ENCODE measurements at regions not wholly inside any gene's neighbourhood (a gene's known extent, or its start where the extent isn't known, plus 50 kb on each side); places are given as distances from the start of the nearest gene placed in this dataset.

DNA sequence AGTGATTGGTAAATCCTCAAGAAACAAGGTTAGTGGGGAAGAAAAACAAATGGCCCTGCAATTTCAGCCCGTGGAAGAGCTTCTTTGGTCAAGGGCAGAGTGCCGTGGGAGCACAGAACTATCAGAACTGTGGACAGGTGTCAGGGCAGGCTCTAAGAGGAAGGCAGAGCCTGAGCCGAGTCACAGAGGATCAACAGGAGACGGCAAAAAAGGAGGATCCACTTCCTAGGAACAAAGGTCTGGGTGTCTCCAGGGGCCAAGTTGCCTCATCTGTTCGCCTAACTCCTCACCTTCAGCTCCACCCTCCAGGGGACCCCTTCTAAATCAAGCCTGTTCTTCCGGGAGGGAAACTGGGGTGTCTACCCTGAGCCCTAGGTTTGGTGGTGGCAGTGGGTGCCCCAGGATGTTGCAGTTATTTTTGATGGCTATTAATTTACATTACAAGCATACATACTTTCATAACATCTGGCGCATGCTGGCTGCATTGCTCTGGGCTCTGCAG lies 88.0 kb downstream of the FEM1C start:
- H3K4me3 ChIP-seq (ENCODE audit: low read depth, low read length) = no peak overlapping the region
- no peaks in the 10 kb centered on the region for H3K27me3 ChIP-seq (ENCODE audit: insufficient read depth, low read depth, severe bottlenecking)
- no peaks in the 10 kb centered on the region for H3K36me3 ChIP-seq
- DNase-seq = no peak
- H3K9me3 ChIP-seq (ENCODE audit: severe bottlenecking) = no peaks in the 10 kb centered on the region
- TF ChIP-seq, protein P1, sequence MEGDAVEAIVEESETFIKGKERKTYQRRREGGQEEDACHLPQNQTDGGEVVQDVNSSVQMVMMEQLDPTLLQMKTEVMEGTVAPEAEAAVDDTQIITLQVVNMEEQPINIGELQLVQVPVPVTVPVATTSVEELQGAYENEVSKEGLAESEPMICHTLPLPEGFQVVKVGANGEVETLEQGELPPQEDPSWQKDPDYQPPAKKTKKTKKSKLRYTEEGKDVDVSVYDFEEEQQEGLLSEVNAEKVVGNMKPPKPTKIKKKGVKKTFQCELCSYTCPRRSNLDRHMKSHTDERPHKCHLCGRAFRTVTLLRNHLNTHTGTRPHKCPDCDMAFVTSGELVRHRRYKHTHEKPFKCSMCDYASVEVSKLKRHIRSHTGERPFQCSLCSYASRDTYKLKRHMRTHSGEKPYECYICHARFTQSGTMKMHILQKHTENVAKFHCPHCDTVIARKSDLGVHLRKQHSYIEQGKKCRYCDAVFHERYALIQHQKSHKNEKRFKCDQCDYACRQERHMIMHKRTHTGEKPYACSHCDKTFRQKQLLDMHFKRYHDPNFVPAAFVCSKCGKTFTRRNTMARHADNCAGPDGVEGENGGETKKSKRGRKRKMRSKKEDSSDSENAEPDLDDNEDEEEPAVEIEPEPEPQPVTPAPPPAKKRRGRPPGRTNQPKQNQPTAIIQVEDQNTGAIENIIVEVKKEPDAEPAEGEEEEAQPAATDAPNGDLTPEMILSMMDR (IDR thresholded peaks at IDR 0.05; ENCODE audit: low read depth, low read length) = no peak
- H3K27ac ChIP-seq = no peak overlapping the region

DNA sequence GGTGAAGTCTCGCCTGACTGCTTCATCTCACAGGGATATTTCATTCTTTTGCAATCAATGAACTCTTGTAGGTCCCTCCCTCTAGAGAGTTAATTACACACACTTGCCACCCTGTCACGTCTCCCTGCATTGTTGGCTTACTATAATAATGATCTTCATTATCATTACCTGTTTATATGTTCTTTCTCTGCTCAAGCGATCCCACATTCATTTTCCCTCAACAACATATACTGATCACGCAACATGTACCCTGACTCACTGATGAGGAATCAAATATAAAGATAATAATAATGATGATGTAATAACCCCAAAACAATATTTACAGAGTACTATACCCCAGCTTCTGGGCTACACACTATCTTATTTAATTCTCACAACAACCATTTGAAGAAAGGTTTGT lies 88.5 kb downstream of the FEM1C start:
- Histone ChIP-seq H3K4me3 (ENCODE audit: low read depth, low read length) (no peak overlapping the region), H3K36me3 (no peaks in the 10 kb centered on the region), H3K27me3 (ENCODE audit: insufficient read depth, low read depth, severe bottlenecking) (no peaks in the 10 kb centered on the region), H3K27ac (no peak overlapping the region), H3K9me3 (ENCODE audit: severe bottlenecking) (no peaks in the 10 kb centered on the region)
- no peak for DNase-seq
- TF ChIP-seq, protein P1 (IDR thresholded peaks at IDR 0.05; ENCODE audit: low read depth, low read length) = no peak

DNA sequence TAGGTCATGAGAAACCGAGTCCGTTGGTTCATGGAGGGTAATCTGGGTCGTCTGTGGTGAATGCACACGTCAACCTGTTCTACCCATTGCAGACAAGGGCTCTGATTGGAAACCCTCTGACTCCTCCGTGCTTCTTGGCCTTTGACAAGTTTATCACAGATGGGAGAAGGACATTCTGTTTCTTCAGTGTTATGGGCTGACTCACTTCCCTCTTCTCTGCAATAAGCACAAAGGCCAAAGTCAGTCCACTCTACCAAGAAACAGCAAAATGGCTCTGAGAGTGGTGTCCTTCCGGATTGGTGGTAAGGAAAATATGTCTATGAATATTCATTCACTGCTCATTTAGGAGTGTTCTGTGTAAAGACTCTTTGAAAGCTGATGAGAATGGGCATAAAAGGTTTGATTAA lies 89.3 kb downstream of the FEM1C start:
- H3K4me3 ChIP-seq (ENCODE audit: low read depth, low read length) = no peak overlapping the region
- no peak overlapping the region for H3K27ac ChIP-seq
- H3K27me3 ChIP-seq (ENCODE audit: insufficient read depth, low read depth, severe bottlenecking) = no peaks in the 10 kb centered on the region
- TF ChIP-seq, protein P1 (IDR thresholded peaks at IDR 0.05; ENCODE audit: low read depth, low read length) = no peak
- no peaks in the 10 kb centered on the region for H3K36me3 ChIP-seq
- no peak for DNase-seq
- H3K9me3 ChIP-seq (ENCODE audit: severe bottlenecking) = no peaks in the 10 kb centered on the region

DNA sequence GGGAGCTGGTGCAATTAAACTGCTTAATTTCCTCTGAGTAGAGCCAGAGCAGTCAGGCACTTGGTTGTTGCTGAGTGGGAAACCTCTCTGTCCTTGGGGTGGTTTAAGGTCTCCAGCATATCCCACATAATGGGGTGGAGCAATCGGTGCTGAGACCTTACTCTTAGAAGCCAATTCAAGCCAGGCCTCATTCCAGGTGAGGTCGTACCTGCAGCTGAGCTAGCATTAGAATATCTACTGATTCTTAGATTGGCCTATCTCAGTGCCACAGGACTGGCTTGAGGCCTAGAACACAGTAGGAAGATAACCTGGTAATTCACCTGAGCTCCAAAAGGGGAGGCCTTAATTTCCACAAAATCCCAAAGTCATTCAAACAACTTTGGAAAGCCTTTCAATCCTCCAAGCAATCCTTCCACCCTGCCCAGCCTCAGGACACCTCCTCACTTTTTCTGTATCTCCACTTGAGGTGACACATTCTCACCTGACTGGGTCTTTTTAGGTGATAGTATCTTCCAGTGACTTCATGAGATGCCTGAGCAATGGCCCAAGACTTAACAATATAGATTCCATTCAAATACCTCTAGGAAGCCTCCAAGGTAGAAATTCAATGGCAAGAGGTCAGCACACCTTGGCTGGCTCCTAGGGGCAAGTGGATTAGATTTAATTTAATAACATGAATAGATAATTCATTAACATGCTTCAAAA lies 91.0 kb downstream of the FEM1C start:
- H3K27ac ChIP-seq = no peak overlapping the region
- H3K4me3 ChIP-seq (ENCODE audit: low read depth, low read length) = no peak overlapping the region
- H3K36me3 ChIP-seq = no peaks in the 10 kb centered on the region
- TF ChIP-seq, protein P1 (IDR thresholded peaks at IDR 0.05; ENCODE audit: low read depth, low read length) = no peak
- no peaks in the 10 kb centered on the region for H3K27me3 ChIP-seq (ENCODE audit: insufficient read depth, low read depth, severe bottlenecking)
- no peak for DNase-seq
- H3K9me3 ChIP-seq (ENCODE audit: severe bottlenecking) = no peaks in the 10 kb centered on the region

DNA sequence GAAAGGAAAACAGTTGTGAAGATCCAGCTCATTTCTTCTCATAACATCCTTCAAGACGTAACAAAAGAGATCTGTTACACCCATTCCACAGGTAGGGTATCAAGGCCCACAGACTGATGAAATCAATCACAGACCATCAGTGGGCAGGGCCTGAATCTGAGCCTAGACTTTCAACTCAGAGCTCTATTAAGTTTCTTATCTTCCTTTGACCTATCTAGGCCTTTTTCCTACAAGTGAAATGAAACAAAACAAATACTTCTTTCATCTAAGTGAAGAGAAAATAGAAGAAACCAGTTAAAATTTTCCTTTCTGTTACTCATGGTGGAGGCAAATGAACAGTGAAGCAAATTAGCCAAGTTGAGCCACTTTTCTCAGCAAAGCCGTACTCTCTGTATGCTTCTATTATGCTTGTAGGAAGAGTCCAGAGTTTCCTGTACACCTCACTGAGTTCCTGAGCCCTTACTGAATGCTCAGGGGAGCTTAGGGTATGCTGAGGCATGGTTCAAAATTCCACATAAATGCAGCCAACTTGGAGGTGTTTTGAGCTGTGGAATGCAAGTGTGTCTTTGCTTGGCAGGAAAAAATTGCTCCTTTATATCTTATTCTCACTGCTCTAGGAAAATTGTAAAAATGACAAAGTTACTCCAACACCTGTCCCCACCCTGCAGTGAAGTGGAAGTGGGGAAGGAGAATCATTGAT lies 91.9 kb downstream of the FEM1C start:
- Histone ChIP-seq H3K27ac (no peak overlapping the region), H3K36me3 (no peaks in the 10 kb centered on the region), H3K27me3 (ENCODE audit: insufficient read depth, low read depth, severe bottlenecking) (no peaks in the 10 kb centered on the region), H3K9me3 (ENCODE audit: severe bottlenecking) (no peaks in the 10 kb centered on the region), H3K4me3 (ENCODE audit: low read depth, low read length) (no peak overlapping the region)
- TF ChIP-seq, protein P1 (IDR thresholded peaks at IDR 0.05; ENCODE audit: low read depth, low read length) = no peak
- DNase-seq = no peak

Data from WERI-Rb-1 (cell line).